Uterus (tissue), 3 donors: ENCODE measurements at regions not wholly inside any gene's neighbourhood (a gene's known extent, or its start where the extent isn't known, plus 50 kb on each side); places are given as distances from the start of the nearest gene placed in this dataset.

Experiments used
- DNase-seq, 2 donors: peaks; one replicate each; pipeline ENCODE4 v3.0.0-alpha.2; 2019 to 2020
- H3K27ac ChIP-seq, 2 donors: fragments of 200-600 bp; sonication (generic); 1 replicate in 1 of 2; 2 replicates in 1 of 2; pipeline ENCODE4 v1.5.1; 2016 to 2018
- H3K27me3 ChIP-seq, 2 donors: fragments of 200-600 bp; sonication (generic); one replicate each; pipeline ENCODE4 v1.5.1; 2018 to 2019; ENCODE audit warnings: control low read depth in 1 of 2
- H3K36me3 ChIP-seq, 2 donors: fragments of 200-600 bp; sonication (generic); one replicate each; pipeline ENCODE4 v1.5.1; 2019; ENCODE audit warnings: control low read depth in 1 of 2
- H3K4me1 ChIP-seq, 2 donors: fragments of 200-600 bp; sonication (generic); one replicate each; pipeline ENCODE4 v1.5.1; 2018 to 2019; ENCODE audit warnings: control low read depth in 1 of 2
- H3K4me3 ChIP-seq, 2 donors: fragments of 200-600 bp; sonication (generic); 1 replicate in 1 of 2; 2 replicates in 1 of 2; pipeline ENCODE4 v1.5.1; 2018 to 2019; ENCODE audit warnings: mild to moderate bottlenecking in 1 of 2
- H3K9me3 ChIP-seq, 2 donors: fragments of 200-600 bp; sonication (generic); one replicate each; pipeline ENCODE4 v1.5.1; 2019; ENCODE audit warnings: control low read depth in 1 of 2
- CTCF ChIP-seq, 4 experiments: fragments of 200-600 bp in 2 of 4; fragments of 450-650 bp in 2 of 4; sonication (generic) in 2 of 4; IDR thresholded peaks; one replicate each; pipeline ENCODE4 v1.5.1; 2016 to 2019; ENCODE audit warnings: antibody characterized with exemption in 4 of 4, mild to moderate bottlenecking in 2 of 4, moderate library complexity in 1 of 4
- POLR2A ChIP-seq, 2 donors: fragments of 450-650 bp; IDR thresholded peaks; one replicate each; pipeline ENCODE4 v1.6.1; 2016; ENCODE audit warnings: antibody characterized with exemption in 2 of 2, mild to moderate bottlenecking in 1 of 2, moderate library complexity in 1 of 2
- intact Hi-C: fragments of 100-400 bp; cut with DNase I; formaldehyde crosslinking; loops from one replicate; pipeline ENCODE4 v1.15.1; 2023; ENCODE audit warnings: low total_unique reads
- donor health status: DM: yes; HTN: yes; CAD: no.

- Histone ChIP-seq H3K9me3 (no peaks in the 10 kb centered on the region), H3K27ac (no peak overlapping the region), H3K4me3 (no peak overlapping the region), H3K36me3 (no peaks in the 10 kb centered on the region), H3K27me3 (no peaks in the 10 kb centered on the region), H3K4me1 (no peaks in the 10 kb centered on the region)
- intact Hi-C loops: no loop called here
- no peak for DNase-seq
- no peak for TF ChIP-seq CTCF (IDR thresholded peaks at IDR 0.05)
- TF ChIP-seq POLR2A (IDR thresholded peaks at IDR 0.05): no peak
Observed at GRCh38 chr1:157410457-157410856, 141.9 kb downstream of the FCRL5 start.

- DNase-seq: no peak
- no peaks in the 10 kb centered on the region for H3K27me3 ChIP-seq
- intact Hi-C loops: no loop called here
- H3K9me3 ChIP-seq: no peaks in the 10 kb centered on the region
- no peak overlapping the region for H3K27ac ChIP-seq
- H3K4me1 ChIP-seq: no peaks in the 10 kb centered on the region
- H3K36me3 ChIP-seq: no peaks in the 10 kb centered on the region
- H3K4me3 ChIP-seq: no peak overlapping the region
- TF ChIP-seq POLR2A (IDR thresholded peaks at IDR 0.05): no peak
- no peak for TF ChIP-seq CTCF (IDR thresholded peaks at IDR 0.05)
Observed at GRCh38 chr1:157409927-157410326, 142.4 kb downstream of the FCRL5 start.

- no peak for DNase-seq
- H3K27ac ChIP-seq: no peak overlapping the region
- TF ChIP-seq CTCF (IDR thresholded peaks at IDR 0.05): no peak
- TF ChIP-seq POLR2A (IDR thresholded peaks at IDR 0.05): no peak
Observed at GRCh38 chr1:157407917-157408525, 144.3 kb downstream of the FCRL5 start.

GRCh38 chr1:157407367-157407766 lies 144.9 kb downstream of the FCRL5 start:
- H3K4me3 ChIP-seq: no peak overlapping the region
- no peaks in the 10 kb centered on the region for H3K36me3 ChIP-seq
- TF ChIP-seq CTCF (IDR thresholded peaks at IDR 0.05) (no peak), POLR2A (IDR thresholded peaks at IDR 0.05) (no peak)
- no peaks in the 10 kb centered on the region for H3K27me3 ChIP-seq
- H3K27ac ChIP-seq: no peak overlapping the region
- intact Hi-C loops: no loop called here
- no peaks in the 10 kb centered on the region for H3K4me1 ChIP-seq
- no peak for DNase-seq
- H3K9me3 ChIP-seq: no peaks in the 10 kb centered on the region

More at GRCh38 chr1:157407917-157408525, 144.3 kb downstream of the FCRL5 start:
- Histone ChIP-seq H3K9me3 (no peaks in the 10 kb centered on the region), H3K27me3 (no peaks in the 10 kb centered on the region), H3K36me3 (no peaks in the 10 kb centered on the region), H3K4me1 (no peaks in the 10 kb centered on the region), H3K4me3 (no peak overlapping the region)
- intact Hi-C loops: no loop called here

- no peak overlapping the region for H3K4me3 ChIP-seq
- no peaks in the 10 kb centered on the region for H3K36me3 ChIP-seq
- TF ChIP-seq CTCF (IDR thresholded peaks at IDR 0.05) (no peak), POLR2A (IDR thresholded peaks at IDR 0.05) (no peak)
- no peaks in the 10 kb centered on the region for H3K27me3 ChIP-seq
- intact Hi-C loops: no loop called here
- H3K4me1 ChIP-seq: peaks cover 0 to 4% of the 10 kb centered on the region in 2 donors
- no peaks in the 10 kb centered on the region for H3K9me3 ChIP-seq
- no peak overlapping the region for H3K27ac ChIP-seq
- no peak for DNase-seq
Observed at GRCh38 chr1:157405662-157406061, 146.7 kb downstream of the FCRL5 start.
